RWPE2 (cell line): ENCODE measurements at regions not wholly inside any gene's neighbourhood (a gene's known extent, or its start where the extent isn't known, plus 50 kb on each side); places are given as distances from the start of the nearest gene placed in this dataset.

Experiments used
- ATAC-seq: fragments of 200-7000 bp; cut with Tn5 transposase; 3 replicates; pipeline ENCODE4 v1.9.1; 2021; ENCODE audit warnings: low read depth
- DNase-seq: peaks from one replicate; pipeline ENCODE4 v3.0.0-alpha.2; 2020; ENCODE audit warnings: low spot score
- H3K27ac ChIP-seq: fragments of 450-650 bp; 2 replicates; pipeline ENCODE4 v1.5.1; 2017; ENCODE audit warnings: mild to moderate bottlenecking; ENCODE audit not compliant: poor library complexity, severe bottlenecking
- H3K27me3 ChIP-seq: fragments of 250-450 bp; sonication (Bioruptor Pico); 2 replicates; pipeline ENCODE4 v1.5.1; 2021; ENCODE audit warnings: mild to moderate bottlenecking, moderate library complexity; ENCODE audit not compliant: insufficient read depth, poor library complexity, severe bottlenecking
- H3K36me3 ChIP-seq: fragments of 250-450 bp; sonication (Bioruptor Pico); 2 replicates; pipeline ENCODE4 v1.5.1; 2020; ENCODE audit warnings: low read depth, mild to moderate bottlenecking, moderate library complexity
- H3K4me1 ChIP-seq: fragments of 250-450 bp; sonication (Bioruptor Pico); 2 replicates; pipeline ENCODE4 v1.5.1; 2021; ENCODE audit warnings: mild to moderate bottlenecking, moderate library complexity; ENCODE audit not compliant: insufficient read depth, poor library complexity, severe bottlenecking
- H3K4me3 ChIP-seq: fragments of 250-450 bp; sonication (Bioruptor Pico); 2 replicates; pipeline ENCODE4 v1.5.1; 2021; ENCODE audit warnings: mild to moderate bottlenecking, moderate library complexity; ENCODE audit not compliant: severe bottlenecking
- H3K9me3 ChIP-seq: fragments of 250-450 bp; sonication (Bioruptor Pico); 2 replicates; pipeline ENCODE4 v1.5.1; 2021; ENCODE audit warnings: mild to moderate bottlenecking, moderate library complexity; ENCODE audit not compliant: severe bottlenecking
- CTCF ChIP-seq: fragments of 450-650 bp; IDR thresholded peaks from one replicate; pipeline ENCODE4 v1.5.1; 2017; ENCODE audit warnings: mild to moderate bottlenecking, moderate library complexity; ENCODE audit not compliant: poor library complexity, severe bottlenecking

- H3K9me3 ChIP-seq: no peaks in the 10 kb centered on the region
- no peaks in the 10 kb centered on the region for H3K36me3 ChIP-seq
- DNase-seq: no peak
- no peak overlapping the region for H3K4me3 ChIP-seq
- no peak for TF ChIP-seq CTCF
- ATAC-seq: no peak
- no peaks in the 10 kb centered on the region for H3K4me1 ChIP-seq
- H3K27me3 ChIP-seq: peaks cover 3% of the 10 kb centered on the region
- no peak overlapping the region for H3K27ac ChIP-seq
Observed at GRCh38 chr14:87540339-87540738, 452.6 kb downstream of the GALC start.

- Histone ChIP-seq H3K27ac (no peak overlapping the region), H3K36me3 (no peaks in the 10 kb centered on the region), H3K27me3 (no peaks in the 10 kb centered on the region), H3K9me3 (no peaks in the 10 kb centered on the region), H3K4me1 (no peaks in the 10 kb centered on the region), H3K4me3 (no peak overlapping the region)
- no peak for DNase-seq
- no peak for TF ChIP-seq CTCF
- no peak for ATAC-seq
Observed at GRCh38 chr14:87529081-87529480, 463.9 kb downstream of the GALC start.

DNA sequence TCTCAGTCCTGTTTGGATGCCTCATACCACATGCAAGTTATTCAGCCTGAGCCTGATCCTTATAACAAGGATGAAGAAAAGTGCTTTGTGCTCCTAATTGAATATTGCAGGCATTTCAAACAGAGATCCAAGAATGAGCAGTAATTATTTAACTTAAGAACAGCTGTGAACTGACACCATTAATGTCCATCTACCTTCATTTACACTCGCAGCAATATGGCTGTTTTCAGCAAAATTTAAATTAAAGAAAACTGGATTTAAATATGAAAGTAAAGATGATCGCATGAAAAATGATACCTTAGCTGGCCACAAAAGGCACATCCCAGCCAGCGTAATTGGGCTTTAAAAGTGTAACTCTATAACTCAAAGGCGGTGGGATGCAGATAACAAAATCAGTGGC lies 466.3 kb downstream of the GALC start:
- ATAC-seq (no peak), DNase-seq (no peak)
- TF ChIP-seq CTCF: no peak
- no peaks in the 10 kb centered on the region for H3K36me3 ChIP-seq
- no peak overlapping the region for H3K27ac ChIP-seq
- no peak overlapping the region for H3K4me3 ChIP-seq
- no peaks in the 10 kb centered on the region for H3K9me3 ChIP-seq
- H3K27me3 ChIP-seq: no peaks in the 10 kb centered on the region
- peaks cover 9% of the 10 kb centered on the region for H3K4me1 ChIP-seq

- no peak for TF ChIP-seq CTCF
- Histone ChIP-seq H3K27ac (no peak overlapping the region), H3K27me3 (no peaks in the 10 kb centered on the region), H3K4me1 (peaks cover 9% of the 10 kb centered on the region), H3K36me3 (no peaks in the 10 kb centered on the region), H3K9me3 (no peaks in the 10 kb centered on the region), H3K4me3 (no peak overlapping the region)
- no peak for ATAC-seq
- DNase-seq: no peak
Observed at GRCh38 chr14:87524011-87524410, 469.0 kb downstream of the GALC start.

DNA sequence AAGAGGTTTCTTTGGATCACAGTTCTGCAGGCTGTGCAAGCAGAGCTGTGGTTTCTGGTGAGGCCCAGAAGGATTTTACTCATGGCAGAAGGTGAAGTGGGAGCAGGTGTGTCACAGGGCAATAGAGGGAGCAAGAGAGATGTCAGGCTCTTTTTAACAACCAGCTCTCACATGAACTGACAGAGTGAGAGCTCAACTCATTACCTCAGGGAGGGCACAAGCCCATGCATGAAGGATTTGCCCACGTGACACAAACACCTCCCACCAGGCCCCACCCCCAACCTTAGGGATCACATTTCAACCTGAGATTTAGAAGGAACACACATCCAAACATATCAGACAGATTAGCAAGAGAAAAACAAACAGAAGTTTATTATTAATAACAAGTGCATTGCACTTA lies 470.4 kb downstream of the GALC start:
- ATAC-seq: peak; percentile 89
- peaks cover 9% of the 10 kb centered on the region for H3K4me1 ChIP-seq
- no peak overlapping the region for H3K27ac ChIP-seq
- no peaks in the 10 kb centered on the region for H3K9me3 ChIP-seq
- H3K36me3 ChIP-seq: no peaks in the 10 kb centered on the region
- TF ChIP-seq CTCF: peak; percentile 39
- no peaks in the 10 kb centered on the region for H3K27me3 ChIP-seq
- H3K4me3 ChIP-seq: no peak overlapping the region
- DNase-seq: no peak
